Activated CD8-positive, alpha-beta memory T cell treated with anti-CD3 and anti-CD28 coated beads for 1 hour (primary cell): ENCODE measurements at regions not wholly inside any gene's neighbourhood (a gene's known extent, or its start where the extent isn't known, plus 50 kb on each side); places are given as distances from the start of the nearest gene placed in this dataset.

Source experiments
- DNase-seq, 2 donors: peaks; one replicate each; pipeline ENCODE4 v3.0.0-alpha.2; 2020; ENCODE audit warnings: low read depth in 1 of 2; ENCODE audit errors: extremely low read depth in 1 of 2

GRCh38 chr6:95240514-95240913 lies 336.8 kb upstream of the MANEA start:
- DNase-seq, result no peak

- DNase-seq, result no peak
Observed at GRCh38 chr6:95242560-95242959, 334.8 kb upstream of the MANEA start.

GRCh38 chr6:95243053-95243452 lies 334.3 kb upstream of the MANEA start:
- DNase-seq, result no peak

GRCh38 chr6:95244751-95245150 lies 332.6 kb upstream of the MANEA start:
- no peak for DNase-seq

- no peak for DNase-seq
Observed at GRCh38 chr6:95248499-95248898, 328.8 kb upstream of the MANEA start.

GRCh38 chr6:95249175-95249574 lies 328.2 kb upstream of the MANEA start:
- DNase-seq, result no peak

- DNase-seq, result no peak
Observed at GRCh38 chr6:95249661-95250060, 327.7 kb upstream of the MANEA start.

GRCh38 chr6:95263840-95264239 lies 313.5 kb upstream of the MANEA start:
- DNase-seq, result no peak

GRCh38 chr6:95266537-95267258 lies 310.6 kb upstream of the MANEA start:
- no peak for DNase-seq

- no peak for DNase-seq
Observed at GRCh38 chr6:95274686-95275235, 302.6 kb upstream of the MANEA start.

- DNase-seq, result no peak
Observed at GRCh38 chr6:95279616-95280015, 297.7 kb upstream of the MANEA start.

GRCh38 chr6:95280686-95281273 lies 296.6 kb upstream of the MANEA start:
- DNase-seq, result no peak

- no peak for DNase-seq
Observed at GRCh38 chr6:95285881-95286280, 291.5 kb upstream of the MANEA start.

- no peak for DNase-seq
Observed at GRCh38 chr6:95286874-95287273, 290.5 kb upstream of the MANEA start.

GRCh38 chr6:95288251-95288650 lies 289.1 kb upstream of the MANEA start:
- DNase-seq, result no peak

GRCh38 chr6:95292011-95292410 lies 285.3 kb upstream of the MANEA start:
- no peak for DNase-seq

GRCh38 chr6:95293257-95293656 lies 284.1 kb upstream of the MANEA start:
- DNase-seq, result no peak

GRCh38 chr6:95294043-95294442 lies 283.3 kb upstream of the MANEA start:
- no peak for DNase-seq

GRCh38 chr6:95309545-95309944 lies 267.8 kb upstream of the MANEA start:
- DNase-seq, result no peak

GRCh38 chr6:95318137-95318536 lies 259.2 kb upstream of the MANEA start:
- no peak for DNase-seq

- DNase-seq, result no peak
Observed at GRCh38 chr6:95321126-95321525, 256.2 kb upstream of the MANEA start.

GRCh38 chr6:95325916-95326315 lies 251.4 kb upstream of the MANEA start:
- DNase-seq, result no peak
